ENCODE measurements at regions not wholly inside any gene's neighbourhood (a gene's known extent, or its start where the extent isn't known, plus 50 kb on each side); places are given as distances from the start of the nearest gene placed in this dataset.

- DNase-seq: no peak
- no peaks in the 10 kb centered on the region for H3K9me3 ChIP-seq
- no peak for TF ChIP-seq POLR2A (IDR thresholded peaks at IDR 0.05)
- no peak for TF ChIP-seq POLR2AphosphoS5 (IDR thresholded peaks at IDR 0.05)
- no peak for TF ChIP-seq EP300 (IDR thresholded peaks at IDR 0.05; ENCODE audit: low read depth)
- no peak for TF ChIP-seq CTCF (IDR thresholded peaks at IDR 0.05)
- H3K27ac ChIP-seq: no peak overlapping the region
- H3K4me1 ChIP-seq: no peaks in the 10 kb centered on the region
- intact Hi-C loops (cut with DNase I; ENCODE audit: low total_unique reads): no loop called here
- no peaks in the 10 kb centered on the region for H3K36me3 ChIP-seq
- H3K27me3 ChIP-seq: no peaks in the 10 kb centered on the region
- WGBS, 2 donors (ENCODE audit: low coverage in 1 of 2): 85 to 89% methylated on average over 1 of the region's 1 CpG
- H3K4me3 ChIP-seq: no peak overlapping the region
- in situ Hi-C loops (cut with MboI; ENCODE audit: low pct_ligation_motif_present in 1 of 4, low pct_unique_long_range_greater_than_20kb in 1 of 4, low sequenced_read_pairs in 3 of 4): no loop called here
Observed at GRCh38 chr2:139773720-139774277, 993.6 kb upstream of the NXPH2 start.

DNA sequence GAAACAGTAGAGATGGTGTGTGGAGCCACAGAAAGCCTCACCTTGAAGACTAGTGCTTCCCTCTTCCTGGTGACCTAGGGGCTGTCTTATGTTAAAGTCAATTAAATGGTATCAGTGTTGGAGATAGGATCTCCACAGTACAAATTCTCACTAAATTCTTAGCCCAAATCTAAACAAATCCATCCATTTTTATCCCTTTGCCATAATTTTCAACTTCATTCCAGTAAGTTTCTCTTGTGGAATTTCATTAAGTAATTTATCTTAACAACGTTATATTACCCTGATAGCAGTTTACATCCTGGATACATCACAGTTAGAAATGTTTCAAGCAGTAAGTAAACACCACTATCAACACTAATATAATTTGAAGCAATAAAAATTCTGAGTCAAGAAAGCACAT is 989.4 kb upstream of the NXPH2 start:
- Histone ChIP-seq H3K36me3 (no peaks in the 10 kb centered on the region), H3K27me3 (no peaks in the 10 kb centered on the region), H3K4me1 (no peaks in the 10 kb centered on the region), H3K4me3 (no peak overlapping the region), H3K27ac (no peak overlapping the region), H3K9me3 (no peaks in the 10 kb centered on the region)
- TF ChIP-seq POLR2AphosphoS5 (IDR thresholded peaks at IDR 0.05) (no peak), EP300 (IDR thresholded peaks at IDR 0.05; ENCODE audit: low read depth) (no peak), POLR2A (IDR thresholded peaks at IDR 0.05) (no peak)
- DNase-seq: no peak
- WGBS, 2 donors (ENCODE audit: low coverage in 1 of 2): 23 to 27% methylated on average over 1 of the region's 1 CpG
- intact Hi-C loops (cut with DNase I; ENCODE audit: low total_unique reads): no loop called here
- in situ Hi-C loops (cut with MboI; ENCODE audit: low pct_ligation_motif_present in 1 of 4, low pct_unique_long_range_greater_than_20kb in 1 of 4, low sequenced_read_pairs in 3 of 4): no loop called here

- no peak overlapping the region for H3K27ac ChIP-seq
- TF ChIP-seq POLR2AphosphoS5 (IDR thresholded peaks at IDR 0.05) (no peak), CTCF (IDR thresholded peaks at IDR 0.05) (no peak), POLR2A (IDR thresholded peaks at IDR 0.05) (no peak), EP300 (IDR thresholded peaks at IDR 0.05; ENCODE audit: low read depth) (no peak)
- no peak for DNase-seq
- H3K4me3 ChIP-seq: no peak overlapping the region
- intact Hi-C loops (cut with DNase I; ENCODE audit: low total_unique reads) (no loop called here), in situ Hi-C loops (cut with MboI; ENCODE audit: low pct_ligation_motif_present in 1 of 4, low pct_unique_long_range_greater_than_20kb in 1 of 4, low sequenced_read_pairs in 3 of 4) (no loop called here)
- H3K36me3 ChIP-seq: no peaks in the 10 kb centered on the region
- H3K27me3 ChIP-seq: no peaks in the 10 kb centered on the region
- H3K9me3 ChIP-seq: no peaks in the 10 kb centered on the region
- no peaks in the 10 kb centered on the region for H3K4me1 ChIP-seq
Observed at GRCh38 chr2:139763705-139764104, 983.5 kb upstream of the NXPH2 start.

DNA sequence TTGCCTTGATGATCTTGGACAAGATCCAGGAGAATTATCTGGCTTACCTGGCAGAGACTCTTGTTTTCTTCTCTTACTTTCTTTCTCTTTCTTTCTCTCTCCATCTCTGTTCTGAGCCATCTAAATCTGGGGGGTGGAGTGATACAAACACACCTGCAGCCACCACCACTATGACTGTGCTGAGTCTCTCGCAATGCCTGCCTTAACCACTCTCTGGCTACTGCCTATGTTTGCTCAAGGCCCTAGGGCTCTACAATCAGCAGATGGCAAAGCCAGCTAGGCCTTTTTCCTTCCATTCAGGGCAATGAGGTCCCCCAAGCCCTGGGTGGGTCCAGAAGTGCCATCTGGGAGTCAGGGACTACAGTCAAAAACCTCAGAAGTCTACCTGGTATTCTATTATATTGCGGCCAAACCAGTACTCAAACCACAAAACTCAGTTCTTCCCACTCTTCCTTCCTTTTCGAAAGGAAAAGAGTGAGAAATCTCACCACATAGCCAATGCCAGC is 978.9 kb upstream of the NXPH2 start:
- intact Hi-C loops (cut with DNase I; ENCODE audit: low total_unique reads) (no loop called here), in situ Hi-C loops (cut with MboI; ENCODE audit: low pct_ligation_motif_present in 1 of 4, low pct_unique_long_range_greater_than_20kb in 1 of 4, low sequenced_read_pairs in 3 of 4) (no loop called here)
- TF ChIP-seq EP300 (IDR thresholded peaks at IDR 0.05; ENCODE audit: low read depth) (no peak), POLR2A (IDR thresholded peaks at IDR 0.05) (no peak), CTCF (IDR thresholded peaks at IDR 0.05) (no peak), POLR2AphosphoS5 (IDR thresholded peaks at IDR 0.05) (no peak)
- Histone ChIP-seq H3K9me3 (peaks cover 0 to 4% of the 10 kb centered on the region in 2 donors), H3K36me3 (no peaks in the 10 kb centered on the region), H3K4me1 (no peaks in the 10 kb centered on the region), H3K4me3 (no peak overlapping the region), H3K27ac (no peak overlapping the region), H3K27me3 (no peaks in the 10 kb centered on the region)
- DNase-seq: no peak
- WGBS, 2 donors (ENCODE audit: low coverage in 1 of 2): 80 to 89% methylated on average over 1 to 3 of the region's 3 CpGs

DNA sequence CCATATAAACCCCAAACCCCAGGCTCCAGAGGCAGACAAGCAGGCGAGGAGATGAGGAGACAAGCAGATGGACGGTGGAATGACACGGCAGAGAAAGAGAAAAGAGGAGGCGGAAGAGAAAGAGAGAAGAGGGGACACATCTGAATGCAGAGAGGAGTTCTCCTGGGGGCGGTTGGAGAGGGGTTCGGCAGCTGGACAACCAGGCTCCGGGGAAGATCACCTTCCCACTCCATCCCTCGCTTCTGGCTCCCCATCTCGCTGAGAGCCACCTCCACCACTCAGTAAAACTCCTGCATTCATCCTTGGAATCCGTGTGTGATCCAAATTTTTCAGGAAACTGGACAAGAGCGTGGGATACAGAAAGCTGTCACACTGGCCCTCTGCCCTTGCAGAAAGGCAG is 966.7 kb upstream of the NXPH2 start:
- no peaks in the 10 kb centered on the region for H3K9me3 ChIP-seq
- no peak for DNase-seq
- no peaks in the 10 kb centered on the region for H3K36me3 ChIP-seq
- no peaks in the 10 kb centered on the region for H3K27me3 ChIP-seq
- H3K27ac ChIP-seq: no peak overlapping the region
- TF ChIP-seq POLR2AphosphoS5 (IDR thresholded peaks at IDR 0.05) (no peak), POLR2A (IDR thresholded peaks at IDR 0.05) (no peak), EP300 (IDR thresholded peaks at IDR 0.05; ENCODE audit: low read depth) (no peak), CTCF (IDR thresholded peaks at IDR 0.05) (no peak)
- 82 to 100% methylated on average over 3 to 11 of the region's 11 CpGs for WGBS, 2 donors (ENCODE audit: low coverage in 1 of 2)
- intact Hi-C loops (cut with DNase I; ENCODE audit: low total_unique reads): loop anchor here (1.0 kb wide), 1 partner anchor 33 kb away; no protein-coding TSS in a partner anchor
- H3K4me3 ChIP-seq: no peak overlapping the region
- in situ Hi-C loops (cut with MboI; ENCODE audit: low pct_ligation_motif_present in 1 of 4, low pct_unique_long_range_greater_than_20kb in 1 of 4, low sequenced_read_pairs in 3 of 4): no loop called here
- H3K4me1 ChIP-seq: no peaks in the 10 kb centered on the region
